ENCODE measurements at regions not wholly inside any gene's neighbourhood (a gene's known extent, or its start where the extent isn't known, plus 50 kb on each side); places are given as distances from the start of the nearest gene placed in this dataset.

DNA sequence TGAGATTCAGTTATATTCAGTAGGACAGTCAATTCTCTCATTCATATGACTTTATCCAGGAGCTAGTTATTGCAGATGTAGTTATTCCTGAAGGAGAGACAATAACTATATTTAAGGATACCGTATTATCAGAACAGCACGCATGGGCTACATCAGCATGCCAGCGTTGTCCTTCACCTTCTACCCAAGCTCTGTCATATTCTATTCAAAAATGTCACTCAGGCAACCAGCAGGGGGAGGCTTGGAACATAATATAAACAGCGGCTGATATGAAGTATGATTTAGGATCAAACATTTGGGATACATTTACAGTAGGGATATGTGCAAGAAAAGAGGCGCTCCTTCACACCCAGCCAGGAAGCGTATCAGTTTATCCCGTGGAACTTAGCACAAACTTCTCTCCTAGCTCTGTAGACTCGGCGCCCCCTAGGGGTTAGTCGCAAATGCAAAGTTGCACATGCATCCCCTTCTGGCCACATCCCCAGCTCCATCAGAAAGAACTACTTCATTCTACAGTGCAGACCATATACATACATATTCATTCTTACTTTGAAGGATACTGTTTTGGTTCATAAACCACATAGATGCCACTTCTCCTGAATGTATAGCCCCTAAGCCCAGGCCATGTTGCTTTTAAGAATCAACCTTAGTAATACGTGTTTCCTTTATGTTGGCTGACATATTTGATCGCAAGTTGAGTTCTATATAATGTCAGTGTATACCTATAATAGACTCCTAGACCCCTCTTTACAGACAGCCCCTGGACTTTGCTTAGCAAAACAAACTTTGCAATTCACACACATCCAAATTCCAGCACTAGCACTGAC, 759.4 kb downstream of the ADCYAP1 start (continued):
- TF ChIP-seq, protein P1, sequence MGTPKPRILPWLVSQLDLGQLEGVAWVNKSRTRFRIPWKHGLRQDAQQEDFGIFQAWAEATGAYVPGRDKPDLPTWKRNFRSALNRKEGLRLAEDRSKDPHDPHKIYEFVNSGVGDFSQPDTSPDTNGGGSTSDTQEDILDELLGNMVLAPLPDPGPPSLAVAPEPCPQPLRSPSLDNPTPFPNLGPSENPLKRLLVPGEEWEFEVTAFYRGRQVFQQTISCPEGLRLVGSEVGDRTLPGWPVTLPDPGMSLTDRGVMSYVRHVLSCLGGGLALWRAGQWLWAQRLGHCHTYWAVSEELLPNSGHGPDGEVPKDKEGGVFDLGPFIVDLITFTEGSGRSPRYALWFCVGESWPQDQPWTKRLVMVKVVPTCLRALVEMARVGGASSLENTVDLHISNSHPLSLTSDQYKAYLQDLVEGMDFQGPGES (IDR thresholded peaks at IDR 0.05; ENCODE audit: low read depth, low read length) = no peak
- TF ChIP-seq NRF1 (IDR thresholded peaks at IDR 0.05; ENCODE audit: low read depth, low read length) (no peak), SMC3 (IDR thresholded peaks at IDR 0.05; ENCODE audit: low read depth, low read length) (0 out of 2 replicates have a peak, but pooled peaks have one; percentile 12), POLR2AphosphoS5 (IDR thresholded peaks at IDR 0.05; ENCODE audit: low read depth, low read length) (no peak), ELF1 (IDR thresholded peaks at IDR 0.05) (no peak), NFIC (IDR thresholded peaks at IDR 0.05; ENCODE audit: borderline replicate concordance) (no peak), JUND (IDR thresholded peaks at IDR 0.05) (no peak), FOXJ3 (CRISPR knock-in tag; IDR thresholded peaks at IDR 0.05) (no peak), EZH2phosphoT487 (IDR thresholded peaks at IDR 0.05; ENCODE audit: borderline replicate concordance, low read depth) (no peak), MEF2A (IDR thresholded peaks at IDR 0.05; ENCODE audit: borderline replicate concordance, low read depth) (no peak), CHD2 (IDR thresholded peaks at IDR 0.05; ENCODE audit: low read length, partially characterized antibody) (no peak), GATA2 (CRISPR knock-in tag; IDR thresholded peaks at IDR 0.05) (no peak), MXI1 (IDR thresholded peaks at IDR 0.05; ENCODE audit: low read depth, low read length) (no peak)
- TF ChIP-seq, protein P2, sequence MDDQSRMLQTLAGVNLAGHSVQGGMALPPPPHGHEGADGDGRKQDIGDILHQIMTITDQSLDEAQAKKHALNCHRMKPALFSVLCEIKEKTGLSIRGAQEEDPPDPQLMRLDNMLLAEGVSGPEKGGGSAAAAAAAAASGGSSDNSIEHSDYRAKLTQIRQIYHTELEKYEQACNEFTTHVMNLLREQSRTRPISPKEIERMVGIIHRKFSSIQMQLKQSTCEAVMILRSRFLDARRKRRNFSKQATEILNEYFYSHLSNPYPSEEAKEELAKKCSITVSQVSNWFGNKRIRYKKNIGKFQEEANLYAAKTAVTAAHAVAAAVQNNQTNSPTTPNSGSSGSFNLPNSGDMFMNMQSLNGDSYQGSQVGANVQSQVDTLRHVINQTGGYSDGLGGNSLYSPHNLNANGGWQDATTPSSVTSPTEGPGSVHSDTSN (IDR thresholded peaks at IDR 0.05) = no peak
- TF ChIP-seq, protein P3, sequence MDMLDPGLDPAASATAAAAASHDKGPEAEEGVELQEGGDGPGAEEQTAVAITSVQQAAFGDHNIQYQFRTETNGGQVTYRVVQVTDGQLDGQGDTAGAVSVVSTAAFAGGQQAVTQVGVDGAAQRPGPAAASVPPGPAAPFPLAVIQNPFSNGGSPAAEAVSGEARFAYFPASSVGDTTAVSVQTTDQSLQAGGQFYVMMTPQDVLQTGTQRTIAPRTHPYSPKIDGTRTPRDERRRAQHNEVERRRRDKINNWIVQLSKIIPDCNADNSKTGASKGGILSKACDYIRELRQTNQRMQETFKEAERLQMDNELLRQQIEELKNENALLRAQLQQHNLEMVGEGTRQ (IDR thresholded peaks at IDR 0.05; ENCODE audit: borderline replicate concordance, low read depth, low read length) = no peak

DNA sequence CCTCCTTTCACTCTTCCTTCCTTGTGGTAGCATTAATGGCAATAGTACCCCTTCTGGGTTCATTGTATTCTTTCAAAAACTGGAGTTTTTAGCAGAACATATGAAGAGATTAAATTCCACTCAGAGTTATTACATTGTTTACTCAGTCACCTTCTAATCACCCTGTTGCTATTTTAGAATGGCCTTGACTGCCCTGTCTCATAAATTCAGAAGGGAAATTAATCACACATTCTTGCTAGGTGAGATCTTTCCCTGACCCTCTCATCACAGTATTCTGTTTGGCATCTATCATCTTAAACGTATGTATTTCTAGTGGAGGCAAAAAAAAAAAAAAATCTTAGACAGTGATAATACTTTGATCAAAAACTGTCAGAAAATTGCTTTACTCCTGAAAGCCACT, 760.4 kb downstream of the ADCYAP1 start:
- H3K79me2 ChIP-seq (ENCODE audit: insufficient read depth) = no peaks in the 10 kb centered on the region
- ChIA-PET POLR2A (no interaction called here), CTCF (no interaction called here)
- 0% methylated on average over 1 of the region's 1 CpG for WGBS (ENCODE audit: low lambda C conversion rate)
- H3K4me1 ChIP-seq (ENCODE audit: control insufficient read depth in 1 of 2, insufficient read depth in 2 of 2, low read depth in 1 of 2, low read length in 1 of 2) = no peaks in the 10 kb centered on the region
- no peak for DNase-seq
- H4K20me1 ChIP-seq (ENCODE audit: insufficient read depth) = no peaks in the 10 kb centered on the region
- H3K9me3 ChIP-seq = no peaks in the 10 kb centered on the region
- H3K36me3 ChIP-seq (replicated peaks in 1 of 2; ENCODE audit: control insufficient read depth in 1 of 2, insufficient read depth in 2 of 2, low read length in 1 of 2) = no peaks in the 10 kb centered on the region
- H2AFZ ChIP-seq (ENCODE audit: low read depth) = no peak overlapping the region
- no peaks in the 10 kb centered on the region for H3K27me3 ChIP-seq (ENCODE audit: insufficient read depth)
- no peaks in the 10 kb centered on the region for H3K9me2 ChIP-seq
- H3K9ac ChIP-seq = no peak overlapping the region
- no peak overlapping the region for H3K4me2 ChIP-seq
- no peak overlapping the region for H3K4me3 ChIP-seq (ENCODE audit: low read depth in 2 of 2, low read length in 1 of 2)
- no peaks in the 10 kb centered on the region for H3F3A ChIP-seq (replicated peaks; ENCODE audit: insufficient read depth)
- no peak overlapping the region for H3K27ac ChIP-seq (ENCODE audit: low read depth in 2 of 2, low read length in 1 of 2)
- no peak for TF ChIP-seq ELF1 (IDR thresholded peaks at IDR 0.05)
- no peak for TF ChIP-seq YY1 (IDR thresholded peaks at IDR 0.05; ENCODE audit: low read depth)
- TF ChIP-seq, protein P3 (IDR thresholded peaks at IDR 0.05; ENCODE audit: borderline replicate concordance, low read depth, low read length) = no peak
- TF ChIP-seq GABPA (IDR thresholded peaks at IDR 0.05; ENCODE audit: low read depth) = no peak
- TF ChIP-seq, protein P4, sequence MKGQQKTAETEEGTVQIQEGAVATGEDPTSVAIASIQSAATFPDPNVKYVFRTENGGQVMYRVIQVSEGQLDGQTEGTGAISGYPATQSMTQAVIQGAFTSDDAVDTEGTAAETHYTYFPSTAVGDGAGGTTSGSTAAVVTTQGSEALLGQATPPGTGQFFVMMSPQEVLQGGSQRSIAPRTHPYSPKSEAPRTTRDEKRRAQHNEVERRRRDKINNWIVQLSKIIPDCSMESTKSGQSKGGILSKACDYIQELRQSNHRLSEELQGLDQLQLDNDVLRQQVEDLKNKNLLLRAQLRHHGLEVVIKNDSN (IDR thresholded peaks at IDR 0.05; ENCODE audit: borderline replicate concordance, low read depth) = no peak
- TF ChIP-seq RFX5 (IDR thresholded peaks at IDR 0.05; ENCODE audit: low read length) = no peak
- TF ChIP-seq, protein P5, sequence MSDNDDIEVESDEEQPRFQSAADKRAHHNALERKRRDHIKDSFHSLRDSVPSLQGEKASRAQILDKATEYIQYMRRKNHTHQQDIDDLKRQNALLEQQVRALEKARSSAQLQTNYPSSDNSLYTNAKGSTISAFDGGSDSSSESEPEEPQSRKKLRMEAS (IDR thresholded peaks at IDR 0.05; ENCODE audit: low read depth) = no peak
- TF ChIP-seq CHD2 (IDR thresholded peaks at IDR 0.05; ENCODE audit: low read length, partially characterized antibody) = no peak
- TF ChIP-seq, protein P2 (IDR thresholded peaks at IDR 0.05) = no peak
- no peak for TF ChIP-seq TCF12 (IDR thresholded peaks at IDR 0.05)
- TF ChIP-seq SMC3 (IDR thresholded peaks at IDR 0.05; ENCODE audit: low read depth, low read length) = no peak
- TF ChIP-seq MEF2A (IDR thresholded peaks at IDR 0.05; ENCODE audit: borderline replicate concordance, low read depth) = no peak
- TF ChIP-seq, protein P6, sequence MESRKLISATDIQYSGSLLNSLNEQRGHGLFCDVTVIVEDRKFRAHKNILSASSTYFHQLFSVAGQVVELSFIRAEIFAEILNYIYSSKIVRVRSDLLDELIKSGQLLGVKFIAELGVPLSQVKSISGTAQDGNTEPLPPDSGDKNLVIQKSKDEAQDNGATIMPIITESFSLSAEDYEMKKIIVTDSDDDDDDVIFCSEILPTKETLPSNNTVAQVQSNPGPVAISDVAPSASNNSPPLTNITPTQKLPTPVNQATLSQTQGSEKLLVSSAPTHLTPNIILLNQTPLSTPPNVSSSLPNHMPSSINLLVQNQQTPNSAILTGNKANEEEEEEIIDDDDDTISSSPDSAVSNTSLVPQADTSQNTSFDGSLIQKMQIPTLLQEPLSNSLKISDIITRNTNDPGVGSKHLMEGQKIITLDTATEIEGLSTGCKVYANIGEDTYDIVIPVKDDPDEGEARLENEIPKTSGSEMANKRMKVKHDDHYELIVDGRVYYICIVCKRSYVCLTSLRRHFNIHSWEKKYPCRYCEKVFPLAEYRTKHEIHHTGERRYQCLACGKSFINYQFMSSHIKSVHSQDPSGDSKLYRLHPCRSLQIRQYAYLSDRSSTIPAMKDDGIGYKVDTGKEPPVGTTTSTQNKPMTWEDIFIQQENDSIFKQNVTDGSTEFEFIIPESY (IDR thresholded peaks at IDR 0.05; ENCODE audit: borderline replicate concordance, low read depth) = no peak
- no peak for TF ChIP-seq GATA2 (CRISPR knock-in tag; IDR thresholded peaks at IDR 0.05)
- no peak for TF ChIP-seq RCOR1 (IDR thresholded peaks at IDR 0.05; ENCODE audit: low read length)

Data from SK-N-SH (cell line).